ENCODE measurements at regions not wholly inside any gene's neighbourhood (a gene's known extent, or its start where the extent isn't known, plus 50 kb on each side); places are given as distances from the start of the nearest gene placed in this dataset.

GRCh38 chr18:10403708-10404107, 50.7 kb upstream of the APCDD1 start:
- TF ChIP-seq CTCF (optimal IDR thresholded peaks at IDR 0.05 in 1 of 3, IDR thresholded peaks at IDR 0.05 in 1 of 3, conservative IDR thresholded peaks at IDR 0.05 in 1 of 3; ENCODE audit: extremely low read depth in 1 of 3, insufficient read depth in 2 of 3, low read length in 3 of 3) (no peak), EZH2 (IDR thresholded peaks at IDR 0.05; ENCODE audit: low read length) (no peak)

Measured in keratinocyte (primary cell).